ENCODE measurements at regions not wholly inside any gene's neighbourhood (a gene's known extent, or its start where the extent isn't known, plus 50 kb on each side); places are given as distances from the start of the nearest gene placed in this dataset.

GRCh38 chr10:65754112-65754511, 1171.7 kb upstream of the LRRTM3 start:
- no peaks in the 10 kb centered on the region for H3K27me3 ChIP-seq (ENCODE audit: control insufficient read depth in 1 of 2, insufficient read depth in 2 of 2, low read length in 2 of 2)
- BruUV-seq (replicated peaks), result no TSS peak
- POLR2A ChIA-PET, result no interaction called here
- in situ Hi-C loops (cut with HindIII; ENCODE audit: extremely low pct_ligation_motif_present, low pct_unique_long_range_greater_than_20kb) (no loop called here), intact Hi-C loops (cut with micrococcal nuclease; ENCODE audit: unreplicated experiment) (no loop called here)
- DNase-seq (ENCODE audit: low spot score) (no peak), FAIRE-seq (no peak), ATAC-seq (no peak)
- no peaks in the 10 kb centered on the region for H3K9me3 ChIP-seq (ENCODE audit: low read length)
- H3K9ac ChIP-seq (ENCODE audit: insufficient read depth, low read depth, low read length), result no peak overlapping the region
- no peak overlapping the region for H2AFZ ChIP-seq (ENCODE audit: low read length)
- TF ChIP-seq PAXIP1 (CRISPR knock-in tag; conservative IDR thresholded peaks at IDR 0.05), result no peak
- no peak for TF ChIP-seq THAP11 (CRISPR knock-in tag; IDR thresholded peaks at IDR 0.05)
- no peak for TF ChIP-seq CEBPG (CRISPR knock-in tag; IDR thresholded peaks at IDR 0.05)
- TF ChIP-seq EEA1 (CRISPR knock-in tag; IDR thresholded peaks at IDR 0.05; ENCODE audit: borderline replicate concordance), result no peak
- no peak for TF ChIP-seq NFAT5 (CRISPR knock-in tag; IDR thresholded peaks at IDR 0.05)
- no peak for TF ChIP-seq SMAD1 (CRISPR knock-in tag; IDR thresholded peaks at IDR 0.05; ENCODE audit: borderline replicate concordance, low read depth)
- no peak for TF ChIP-seq NCOR1 (IDR thresholded peaks at IDR 0.05; ENCODE audit: borderline replicate concordance, low read length)
- no peak for TF ChIP-seq MED8 (CRISPR knock-in tag; IDR thresholded peaks at IDR 0.05; ENCODE audit: insufficient replicate concordance)
- CTCF ChIA-PET (ENCODE audit: low intra/inter-chr PET ratio, low total read pairs), result no interaction called here
- H4K20me1 ChIP-seq (ENCODE audit: insufficient read depth, low read length), result no peaks in the 10 kb centered on the region
- no peak overlapping the region for H3K27ac ChIP-seq (ENCODE audit: extremely low read length, insufficient read depth, low read length)
- 23% methylated on average over 2 of the region's 2 CpGs for WGBS (ENCODE audit: low lambda C conversion rate)
- H3K79me2 ChIP-seq (ENCODE audit: insufficient read depth, low read length), result no peaks in the 10 kb centered on the region
- H3K4me2 ChIP-seq (ENCODE audit: low read depth, low read length), result no peak overlapping the region
- H3K36me3 ChIP-seq (replicated peaks in 1 of 2; ENCODE audit: control insufficient read depth in 1 of 2, insufficient read depth in 2 of 2, low read length in 2 of 2), result no peaks in the 10 kb centered on the region
- no peak overlapping the region for H3K4me3 ChIP-seq (replicated peaks in 1 of 3; ENCODE audit: insufficient read depth in 1 of 3, low read depth in 2 of 3, low read length in 3 of 3)
- no peaks in the 10 kb centered on the region for H3K4me1 ChIP-seq (ENCODE audit: insufficient read depth, low read length)

Measured in HepG2 (cell line).